Activated naive CD8-positive, alpha-beta T cell treated with anti-CD3 and anti-CD28 coated beads, Interleukin-2, amount 10 ng/mL, durations not matched to agents 7 days and 5 days (primary cell): ENCODE measurements at regions not wholly inside any gene's neighbourhood (a gene's known extent, or its start where the extent isn't known, plus 50 kb on each side); places are given as distances from the start of the nearest gene placed in this dataset.

Experiments used
- ATAC-seq: fragments of 150-1000 bp; cut with Tn5 transposase; one replicate; pipeline ENCODE4 v1.10.0; 2021; ENCODE audit warnings: low read depth, moderate library complexity
- POLR2A ChIA-PET: fragments of 350-600 bp; sonication (Branson Sonifier 250); formaldehyde crosslinking; loops from one replicate; lab custom pipeline; 2021; ENCODE audit warnings: antibody characterized with exemption; lab: Charles Lee
- DNase-seq: peaks from one replicate; pipeline ENCODE4 v3.0.0; 2021
- H3K27ac Mint-ChIP-seq: one replicate; pipeline ENCODE4 v1.8.0; 2022; ENCODE audit warnings: mild to moderate bottlenecking, mixed read lengths
- H3K27me3 Mint-ChIP-seq: one replicate; pipeline ENCODE4 v1.8.0; 2022; ENCODE audit warnings: mild to moderate bottlenecking, moderate library complexity, mixed read lengths
- H3K36me3 Mint-ChIP-seq: one replicate; pipeline ENCODE4 v1.8.0; 2021; ENCODE audit warnings: mild to moderate bottlenecking, mixed read lengths
- H3K4me1 Mint-ChIP-seq: one replicate; pipeline ENCODE4 v1.8.0; 2021; ENCODE audit warnings: mixed read lengths
- H3K4me3 Mint-ChIP-seq: one replicate; pipeline ENCODE4 v1.8.0; 2022; ENCODE audit warnings: mild to moderate bottlenecking, moderate library complexity, mixed read lengths
- H3K9me3 Mint-ChIP-seq: one replicate; pipeline ENCODE4 v1.8.0; 2021; ENCODE audit warnings: mixed read lengths

DNA sequence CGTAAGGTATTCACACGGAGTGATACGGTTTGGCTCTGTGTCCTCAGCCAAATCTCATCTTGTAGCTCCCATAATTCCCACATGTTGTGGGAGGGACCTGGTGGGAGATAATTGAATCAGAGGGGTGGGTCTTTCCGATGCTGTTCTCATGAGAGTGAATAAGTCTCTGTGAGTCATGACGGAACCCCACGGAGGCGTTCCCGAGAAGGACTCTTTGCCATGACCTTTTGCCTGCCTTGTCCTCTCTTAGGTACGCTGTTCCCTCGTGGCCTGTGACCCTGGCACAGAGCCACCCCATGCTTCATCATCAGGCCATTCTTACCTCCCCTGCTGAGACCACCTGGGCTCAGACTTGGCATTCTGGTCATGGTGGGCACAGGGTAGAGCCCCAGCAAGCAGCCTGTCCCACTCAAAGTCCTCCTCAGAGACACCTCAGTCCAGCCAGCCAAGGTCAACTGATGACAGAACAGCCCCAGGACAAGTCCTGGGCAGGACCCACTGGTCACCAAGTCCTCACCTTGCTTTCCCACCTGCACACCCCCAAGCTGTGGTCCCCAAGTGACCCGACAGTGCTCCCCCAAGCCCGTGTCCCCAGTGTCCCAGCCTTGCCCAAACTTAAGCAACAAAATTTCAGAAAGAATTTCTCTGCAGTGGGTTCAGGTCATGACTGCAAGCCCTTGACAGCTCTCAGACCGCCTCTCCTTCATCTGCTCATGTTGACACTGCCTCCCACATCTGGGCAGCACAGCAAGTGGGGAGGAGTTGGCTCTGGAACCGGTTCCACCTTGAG lies 158.4 kb downstream of the ACTL8 start:
- no peak overlapping the region for H3K4me3 Mint-ChIP-seq
- POLR2A ChIA-PET: no interaction called here
- peaks cover 14% of the 10 kb centered on the region for H3K27me3 Mint-ChIP-seq
- DNase-seq (no peak), ATAC-seq (no peak)
- no peak overlapping the region for H3K27ac Mint-ChIP-seq
- no peaks in the 10 kb centered on the region for H3K4me1 Mint-ChIP-seq
- H3K36me3 Mint-ChIP-seq: no peaks in the 10 kb centered on the region
- H3K9me3 Mint-ChIP-seq: no peaks in the 10 kb centered on the region

- POLR2A ChIA-PET: no interaction called here
- Mint-ChIP-seq H3K9me3 (no peaks in the 10 kb centered on the region), H3K27ac (no peak overlapping the region), H3K36me3 (no peaks in the 10 kb centered on the region), H3K4me1 (no peaks in the 10 kb centered on the region), H3K4me3 (no peak overlapping the region), H3K27me3 (peaks cover 14% of the 10 kb centered on the region)
- DNase-seq (no peak), ATAC-seq (no peak)
These were observed 159.0 kb downstream of the ACTL8 start for GRCh38 chr1:17914131-17914530.

GRCh38 chr1:17914987-17915386 lies 159.9 kb downstream of the ACTL8 start:
- ATAC-seq (no peak), DNase-seq (no peak)
- Mint-ChIP-seq H3K9me3 (no peaks in the 10 kb centered on the region), H3K27me3 (peaks cover 12% of the 10 kb centered on the region), H3K4me1 (no peaks in the 10 kb centered on the region), H3K27ac (no peak overlapping the region), H3K36me3 (no peaks in the 10 kb centered on the region), H3K4me3 (no peak overlapping the region)
- POLR2A ChIA-PET: no interaction called here

GRCh38 chr1:17915511-17916197 lies 160.5 kb downstream of the ACTL8 start:
- ATAC-seq (no peak), DNase-seq (no peak)
- POLR2A ChIA-PET: no interaction called here
- Mint-ChIP-seq H3K9me3 (no peaks in the 10 kb centered on the region), H3K27ac (no peak overlapping the region), H3K4me1 (no peaks in the 10 kb centered on the region), H3K4me3 (no peak overlapping the region), H3K27me3 (peaks cover 7% of the 10 kb centered on the region), H3K36me3 (no peaks in the 10 kb centered on the region)

GRCh38 chr1:17916702-17917101 lies 161.6 kb downstream of the ACTL8 start:
- no peak overlapping the region for H3K4me3 Mint-ChIP-seq
- DNase-seq: no peak
- no peaks in the 10 kb centered on the region for H3K4me1 Mint-ChIP-seq
- POLR2A ChIA-PET: no interaction called here
- peaks cover 4% of the 10 kb centered on the region for H3K27me3 Mint-ChIP-seq
- H3K9me3 Mint-ChIP-seq: no peaks in the 10 kb centered on the region
- no peak overlapping the region for H3K27ac Mint-ChIP-seq
- no peak for ATAC-seq
- H3K36me3 Mint-ChIP-seq: no peaks in the 10 kb centered on the region

DNA sequence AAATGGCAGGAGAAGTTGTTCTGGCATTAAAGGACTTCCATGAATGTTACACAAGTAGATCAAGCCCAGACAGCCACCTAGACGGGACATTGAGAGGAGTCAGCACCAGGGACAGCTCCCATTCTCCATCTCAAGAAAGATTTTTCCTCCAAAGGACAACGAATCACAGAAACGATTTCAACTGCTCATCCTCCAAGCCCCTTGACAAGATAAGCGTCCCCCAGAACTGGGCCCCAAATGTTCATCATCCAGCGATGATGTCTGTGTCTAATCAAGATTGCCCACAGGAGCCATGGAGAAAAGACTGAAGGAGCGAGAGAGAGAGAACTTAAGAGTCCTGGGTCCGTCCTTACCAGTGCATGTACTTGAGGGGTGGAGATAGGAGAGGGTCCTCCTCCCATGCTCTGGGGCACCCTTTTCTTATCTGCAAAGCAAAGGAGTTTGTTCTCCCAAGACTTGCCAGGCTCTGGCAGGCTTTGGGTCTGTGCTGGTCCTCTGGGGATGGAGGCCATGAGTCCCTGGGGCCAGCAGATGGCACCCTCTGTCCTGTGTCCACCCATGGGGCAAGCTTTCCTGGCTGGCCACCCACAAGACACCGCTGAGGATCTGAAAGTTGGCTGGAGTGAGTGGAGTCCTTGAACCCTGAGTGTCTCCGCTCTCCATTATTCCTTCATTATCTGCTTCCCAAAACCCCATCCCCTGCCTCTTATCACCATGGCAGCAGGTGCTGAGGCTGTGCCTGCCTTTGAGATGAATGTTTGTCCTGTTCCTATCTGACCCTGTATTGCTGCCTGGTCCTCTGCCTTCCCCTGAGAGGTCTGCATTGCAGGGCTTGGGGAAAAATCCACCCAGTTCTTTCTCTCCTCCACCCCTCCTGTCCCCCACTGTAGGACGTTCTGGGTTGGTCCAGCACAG lies 164.6 kb downstream of the ACTL8 start:
- peaks cover 4% of the 10 kb centered on the region for H3K27me3 Mint-ChIP-seq
- H3K27ac Mint-ChIP-seq: no peak overlapping the region
- DNase-seq (no peak), ATAC-seq (no peak)
- H3K36me3 Mint-ChIP-seq: no peaks in the 10 kb centered on the region
- no peak overlapping the region for H3K4me3 Mint-ChIP-seq
- no peaks in the 10 kb centered on the region for H3K4me1 Mint-ChIP-seq
- POLR2A ChIA-PET: no interaction called here
- H3K9me3 Mint-ChIP-seq: no peaks in the 10 kb centered on the region

- H3K27ac Mint-ChIP-seq: no peak overlapping the region
- DNase-seq (no peak), ATAC-seq (no peak)
- no peak overlapping the region for H3K4me3 Mint-ChIP-seq
- H3K4me1 Mint-ChIP-seq: no peaks in the 10 kb centered on the region
- no peaks in the 10 kb centered on the region for H3K9me3 Mint-ChIP-seq
- peaks cover 4% of the 10 kb centered on the region for H3K27me3 Mint-ChIP-seq
- no peaks in the 10 kb centered on the region for H3K36me3 Mint-ChIP-seq
- POLR2A ChIA-PET: no interaction called here
These were observed 165.9 kb downstream of the ACTL8 start for GRCh38 chr1:17920881-17921640.

DNA sequence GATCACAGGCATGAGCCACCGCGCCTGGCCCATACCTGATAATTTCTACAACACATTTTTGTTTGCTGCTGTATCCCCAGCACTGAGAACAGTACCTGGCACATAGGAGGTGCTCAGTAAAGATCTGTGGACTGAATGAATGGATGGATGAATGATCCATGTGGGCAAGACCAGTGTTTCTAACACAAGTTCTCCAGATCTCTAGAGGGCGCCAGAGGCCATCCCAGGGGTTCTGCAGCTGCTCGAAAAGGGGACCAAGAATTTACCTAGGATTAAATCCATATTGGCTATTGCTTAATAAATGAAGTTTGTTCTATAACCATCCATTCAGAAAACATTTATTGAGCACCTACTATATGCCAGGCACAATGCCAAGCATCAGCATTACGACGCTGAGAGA lies 167.7 kb downstream of the ACTL8 start:
- ATAC-seq: no peak
- H3K9me3 Mint-ChIP-seq: no peaks in the 10 kb centered on the region
- no peak overlapping the region for H3K27ac Mint-ChIP-seq
- no peaks in the 10 kb centered on the region for H3K4me1 Mint-ChIP-seq
- no peak overlapping the region for H3K4me3 Mint-ChIP-seq
- H3K27me3 Mint-ChIP-seq: peaks cover 2% of the 10 kb centered on the region
- no peaks in the 10 kb centered on the region for H3K36me3 Mint-ChIP-seq
- POLR2A ChIA-PET: no interaction called here
- DNase-seq: no peak

DNA sequence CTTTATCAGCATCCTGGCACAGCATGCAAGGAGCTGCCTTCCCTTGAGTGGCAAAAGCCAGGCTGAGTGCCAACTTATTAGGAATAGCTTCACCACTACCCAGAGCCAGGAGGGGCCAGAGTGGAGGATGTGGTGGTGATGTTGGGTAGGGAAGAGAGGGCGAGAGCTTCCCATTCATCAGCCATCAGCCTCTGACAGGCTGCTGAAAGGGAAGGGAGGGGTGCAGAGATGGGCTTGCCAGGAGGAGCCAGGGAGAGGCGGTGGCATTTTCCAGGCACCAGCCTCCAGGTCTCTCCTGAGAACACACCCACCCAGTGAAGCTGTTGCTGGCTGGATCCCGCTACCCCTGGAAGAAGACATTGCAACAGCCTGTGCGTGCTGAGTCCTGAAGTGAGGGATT lies 168.5 kb downstream of the ACTL8 start:
- Mint-ChIP-seq H3K36me3 (no peaks in the 10 kb centered on the region), H3K27me3 (peaks cover 2% of the 10 kb centered on the region), H3K9me3 (no peaks in the 10 kb centered on the region), H3K4me1 (no peaks in the 10 kb centered on the region), H3K27ac (no peak overlapping the region), H3K4me3 (no peak overlapping the region)
- ATAC-seq (no peak), DNase-seq (no peak)
- POLR2A ChIA-PET: no interaction called here

GRCh38 chr1:17924578-17924977 lies 169.4 kb downstream of the ACTL8 start:
- H3K9me3 Mint-ChIP-seq: no peaks in the 10 kb centered on the region
- ATAC-seq (no peak), DNase-seq (no peak)
- POLR2A ChIA-PET: no interaction called here
- H3K4me1 Mint-ChIP-seq: no peaks in the 10 kb centered on the region
- H3K4me3 Mint-ChIP-seq: no peak overlapping the region
- no peaks in the 10 kb centered on the region for H3K36me3 Mint-ChIP-seq
- H3K27ac Mint-ChIP-seq: no peak overlapping the region
- H3K27me3 Mint-ChIP-seq: peaks cover 2% of the 10 kb centered on the region

DNA sequence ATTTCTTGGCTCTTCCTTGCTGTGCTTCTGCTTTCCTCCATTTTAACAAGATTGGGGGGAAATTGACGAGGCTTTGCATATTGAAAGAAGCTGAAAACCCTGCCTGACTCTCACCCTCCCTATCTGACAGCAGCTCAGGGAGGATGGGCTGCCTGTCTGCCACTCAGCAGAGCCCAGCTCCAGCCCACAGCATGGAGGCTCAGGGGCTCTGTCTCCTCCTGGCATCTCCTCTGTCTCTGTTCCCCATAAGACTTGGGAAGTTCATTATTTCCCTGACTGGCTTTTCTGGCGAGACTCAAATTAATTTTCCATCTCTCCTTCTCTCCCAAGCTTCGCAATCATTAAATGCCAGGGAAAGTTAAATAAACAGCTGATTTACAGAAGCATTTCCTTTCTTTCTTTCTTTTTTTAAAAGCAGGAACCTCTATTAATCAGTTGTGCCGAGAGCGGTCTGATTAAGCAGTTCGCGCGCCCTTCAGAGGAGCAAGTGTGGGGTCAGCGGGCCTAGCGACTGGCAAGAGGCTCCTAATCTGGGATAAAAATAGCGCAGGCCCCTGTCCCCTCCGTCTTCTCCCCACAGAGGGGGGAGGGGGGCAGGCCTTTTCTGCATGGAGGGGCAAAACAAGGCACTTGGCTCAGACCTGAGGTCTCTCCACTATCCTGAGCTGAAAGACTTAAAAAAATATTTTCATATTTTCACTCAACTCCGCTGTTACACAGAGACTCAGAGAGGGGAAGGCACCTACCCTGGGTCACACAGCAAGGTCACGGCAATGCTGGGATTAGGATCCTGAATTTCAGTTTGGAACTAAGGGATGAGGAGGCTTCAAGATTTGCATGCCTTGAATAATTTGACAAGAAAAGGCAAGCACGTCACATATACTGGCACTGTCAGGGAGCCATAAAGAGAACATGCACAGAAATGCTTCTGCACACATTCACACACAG lies 170.4 kb downstream of the ACTL8 start:
- no peaks in the 10 kb centered on the region for H3K36me3 Mint-ChIP-seq
- H3K27ac Mint-ChIP-seq: no peak overlapping the region
- DNase-seq: no peak
- no peak for ATAC-seq
- H3K27me3 Mint-ChIP-seq: peaks cover 3% of the 10 kb centered on the region
- H3K9me3 Mint-ChIP-seq: no peaks in the 10 kb centered on the region
- POLR2A ChIA-PET: no interaction called here
- H3K4me1 Mint-ChIP-seq: no peaks in the 10 kb centered on the region
- no peak overlapping the region for H3K4me3 Mint-ChIP-seq

DNA sequence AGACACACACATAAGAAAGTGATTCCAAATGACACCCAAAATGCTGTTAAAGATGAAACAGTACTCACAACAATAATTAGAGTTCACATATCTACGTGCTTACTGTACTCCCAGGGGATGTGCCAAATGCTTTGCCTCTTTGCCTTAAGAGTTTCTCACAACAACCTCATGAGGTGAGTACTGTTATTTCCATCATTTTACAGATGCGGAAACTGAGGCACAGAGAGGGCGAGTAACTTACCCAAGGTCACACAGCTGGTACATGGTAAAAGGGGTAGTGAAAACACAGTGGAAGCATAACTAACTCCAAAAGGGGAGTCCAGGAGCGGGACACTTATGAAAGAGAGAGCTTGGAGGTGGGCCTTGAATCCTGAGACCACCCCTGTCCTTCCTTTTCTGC lies 171.8 kb downstream of the ACTL8 start:
- H3K27ac Mint-ChIP-seq: no peak overlapping the region
- no peaks in the 10 kb centered on the region for H3K4me1 Mint-ChIP-seq
- POLR2A ChIA-PET: no interaction called here
- no peak for DNase-seq
- no peaks in the 10 kb centered on the region for H3K9me3 Mint-ChIP-seq
- ATAC-seq: no peak
- H3K4me3 Mint-ChIP-seq: no peak overlapping the region
- peaks cover 3% of the 10 kb centered on the region for H3K27me3 Mint-ChIP-seq
- no peaks in the 10 kb centered on the region for H3K36me3 Mint-ChIP-seq
